ENCODE measurements at regions not wholly inside any gene's neighbourhood (a gene's known extent, or its start where the extent isn't known, plus 50 kb on each side); places are given as distances from the start of the nearest gene placed in this dataset.
"Not testable (repeated sequence)": the region's sequence is repeated elsewhere in the genome, so short reads cannot be mapped to it uniquely, and the experiment has no call there.

- ATAC-seq (no peak), DNase-seq (no peak)
- intact Hi-C loops (cut with DNase I): no loop called here
These were observed 445.5 kb downstream of the EFNB2 start for GRCh38 chr13:106090001-106090400.

DNA sequence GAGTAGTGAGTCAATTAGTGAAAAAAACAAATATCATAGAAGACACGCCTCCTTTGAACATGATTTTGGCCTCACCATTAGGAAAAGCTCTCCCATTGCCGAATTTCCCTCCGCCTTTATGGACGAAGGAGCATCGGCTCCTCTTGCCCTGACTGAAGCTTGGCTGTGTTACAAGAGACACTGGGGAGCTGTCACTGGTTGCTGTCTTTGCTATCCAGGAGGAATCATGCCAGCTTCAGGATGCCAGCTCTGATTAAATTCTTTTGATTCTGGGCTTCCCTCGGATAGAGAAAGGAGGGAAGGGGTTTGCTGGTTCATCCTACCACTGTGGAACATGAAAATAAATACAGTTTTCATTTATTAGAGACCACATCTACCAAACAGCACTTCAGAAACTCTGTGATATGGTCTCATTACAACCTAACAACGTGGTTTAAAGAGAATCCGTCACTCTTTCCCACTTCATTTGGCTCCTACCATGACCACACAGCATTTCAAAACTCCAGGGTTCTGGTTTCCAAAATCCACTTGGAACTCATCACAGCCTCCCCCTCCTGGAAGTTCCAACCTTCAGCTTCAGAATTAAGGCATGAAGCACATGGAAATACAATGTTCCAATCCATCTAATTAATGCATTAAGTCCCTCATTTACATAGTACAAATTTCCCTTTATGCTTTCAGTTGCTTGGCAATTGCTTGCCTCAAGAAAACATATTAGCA is 446.0 kb downstream of the EFNB2 start:
- no peak for ATAC-seq

DNA sequence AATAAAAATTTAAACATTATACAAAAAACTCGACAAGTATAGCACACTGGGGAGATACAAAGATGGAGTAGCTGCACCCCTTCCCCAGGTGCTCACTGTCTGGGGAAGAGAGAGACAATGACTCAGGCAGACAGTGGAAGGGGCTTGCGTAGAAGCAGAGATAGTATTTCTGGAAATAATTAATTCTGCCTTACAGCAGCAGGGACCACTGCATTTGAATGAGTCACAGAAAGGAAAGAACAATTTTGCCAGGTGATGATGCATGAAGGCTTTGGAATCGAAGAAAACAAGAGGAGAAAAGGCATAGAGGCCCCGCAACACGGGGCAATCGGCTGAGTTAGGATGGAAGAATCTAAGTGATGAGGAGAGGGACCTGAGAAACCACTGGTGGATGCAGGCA is 447.4 kb downstream of the EFNB2 start:
- DNase-seq: no peak
- no peak for ATAC-seq
- intact Hi-C loops (cut with DNase I): loop anchor here in 1 of 2 donors (10.0 kb wide), 1 partner anchor 447 kb away; the partner anchor contains the start of gene EFNB2

More for the DNA sequence above, 446.0 kb downstream of the EFNB2 start:
- intact Hi-C loops (cut with DNase I): loop anchor here in 1 of 2 donors (10.0 kb wide), 1 partner anchor 445 kb away; the partner anchor contains the start of gene EFNB2
- DNase-seq: no peak

DNA sequence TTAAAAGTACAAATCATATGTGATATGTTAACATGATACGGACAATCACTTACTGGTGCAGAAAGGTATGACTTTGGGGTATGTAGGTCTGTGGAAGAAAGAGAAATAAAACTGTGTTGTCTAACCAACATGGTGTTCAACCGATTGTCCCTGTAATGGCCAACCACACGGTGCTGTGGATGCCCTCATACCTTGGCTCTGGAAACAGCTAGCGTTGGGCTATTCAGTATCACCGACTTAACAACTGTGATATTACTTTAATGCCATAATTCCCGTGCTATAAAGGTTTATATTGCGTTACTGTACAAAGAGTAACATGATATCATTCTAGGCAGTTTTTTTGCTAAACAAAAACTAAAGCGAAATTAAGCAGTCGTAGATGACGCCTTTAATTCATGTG is 448.3 kb downstream of the EFNB2 start:
- intact Hi-C loops (cut with DNase I): loop anchor here in 1 of 2 donors (10.0 kb wide), 1 partner anchor 448 kb away; the partner anchor contains the start of gene EFNB2
- ATAC-seq: no peak
- DNase-seq: no peak

- intact Hi-C loops (cut with DNase I): loop anchor here in 1 of 2 donors (10.0 kb wide), 1 partner anchor 451 kb away; the partner anchor contains the start of gene EFNB2
- ATAC-seq: peak in 1 of 2 donors; percentile 32
- no peak for DNase-seq
These were observed 451.7 kb downstream of the EFNB2 start for GRCh38 chr13:106083620-106084350.

DNA sequence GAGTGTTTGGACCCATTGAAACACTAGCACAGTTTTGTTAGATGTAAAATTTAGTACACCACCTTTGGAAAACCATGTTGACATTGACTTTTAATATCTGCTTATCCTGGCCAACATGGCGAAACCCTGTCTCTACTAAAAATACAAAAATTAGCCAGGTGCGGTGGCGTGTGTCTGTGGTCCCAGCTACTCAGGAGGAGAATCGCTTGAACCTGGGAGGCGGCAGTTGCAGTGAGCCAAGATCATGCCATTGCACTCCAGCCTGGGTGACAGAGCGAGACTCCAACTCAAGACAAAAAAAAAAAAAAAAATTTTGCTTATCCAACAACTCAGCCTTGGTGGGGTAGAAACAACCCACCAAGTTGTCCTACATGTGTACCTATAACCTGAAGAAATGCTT is 454.2 kb downstream of the EFNB2 start:
- ATAC-seq, DNase-seq: not testable (repeated sequence)
- intact Hi-C loops (cut with DNase I): loop anchor here in 1 of 2 donors (10.0 kb wide), 1 partner anchor 454 kb away; the partner anchor contains the start of gene EFNB2

DNA sequence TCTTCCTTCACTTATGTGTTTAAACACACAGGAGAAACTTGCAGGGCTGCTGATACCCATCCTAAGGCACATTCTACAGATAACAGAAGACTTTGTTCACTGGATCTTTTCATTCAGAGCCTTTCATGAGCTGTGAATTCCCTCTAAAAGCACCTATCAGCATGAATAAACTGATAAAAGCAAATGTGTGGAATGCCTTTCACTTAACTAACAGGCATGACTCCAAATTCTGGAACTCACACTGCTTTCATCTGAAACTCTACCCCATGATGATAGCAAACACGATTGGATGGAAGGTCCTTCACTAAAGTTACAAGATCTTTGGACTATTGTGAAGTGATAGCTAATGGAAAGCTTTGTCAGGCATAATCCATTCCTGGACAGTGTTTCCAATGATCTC is 457.3 kb downstream of the EFNB2 start:
- DNase-seq: no peak
- intact Hi-C loops (cut with DNase I): no loop called here
- ATAC-seq: peak in 1 of 2 donors; percentile 29

- no peak for DNase-seq
- intact Hi-C loops (cut with DNase I): no loop called here
- no peak for ATAC-seq
These were observed 458.4 kb downstream of the EFNB2 start for GRCh38 chr13:106077017-106077416.

GRCh38 chr13:106072014-106072413 is 463.4 kb downstream of the EFNB2 start:
- DNase-seq (no peak), ATAC-seq (no peak)
- intact Hi-C loops (cut with DNase I): no loop called here

DNA sequence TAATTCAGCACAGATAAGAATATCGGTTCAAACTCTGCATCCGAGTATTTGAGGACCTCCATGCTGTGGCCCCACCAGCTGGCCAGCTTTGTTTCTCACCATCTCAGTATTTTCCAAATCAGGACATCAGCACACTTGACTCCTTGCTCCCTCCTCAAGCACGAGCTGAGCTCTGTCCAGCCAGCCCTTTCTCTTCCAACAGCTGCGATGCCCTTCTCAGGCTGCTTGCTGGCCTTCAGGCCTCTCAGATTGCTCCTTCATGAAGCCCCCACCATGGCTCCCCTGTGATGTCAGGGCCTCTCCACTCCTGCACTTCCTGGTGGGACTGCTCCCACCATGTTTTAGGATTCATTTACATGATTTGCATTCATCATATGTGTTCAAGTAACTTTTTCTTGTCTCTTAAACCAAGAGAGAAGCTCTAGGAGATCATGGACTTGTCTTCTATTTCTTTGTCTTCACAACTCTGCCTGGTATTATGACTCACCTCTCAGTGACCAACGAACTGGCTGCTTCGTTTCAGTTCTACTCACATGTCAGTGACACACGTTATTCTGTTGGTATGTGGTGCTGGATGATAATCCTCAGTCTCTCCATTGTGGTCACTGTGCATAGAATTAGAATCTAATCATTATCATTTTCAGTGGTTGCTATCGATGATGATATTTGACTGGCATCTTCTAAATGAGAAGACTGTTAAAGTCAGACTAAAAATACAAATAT is 471.7 kb downstream of the EFNB2 start:
- DNase-seq (no peak), ATAC-seq (no peak)
- intact Hi-C loops (cut with DNase I): no loop called here

DNA sequence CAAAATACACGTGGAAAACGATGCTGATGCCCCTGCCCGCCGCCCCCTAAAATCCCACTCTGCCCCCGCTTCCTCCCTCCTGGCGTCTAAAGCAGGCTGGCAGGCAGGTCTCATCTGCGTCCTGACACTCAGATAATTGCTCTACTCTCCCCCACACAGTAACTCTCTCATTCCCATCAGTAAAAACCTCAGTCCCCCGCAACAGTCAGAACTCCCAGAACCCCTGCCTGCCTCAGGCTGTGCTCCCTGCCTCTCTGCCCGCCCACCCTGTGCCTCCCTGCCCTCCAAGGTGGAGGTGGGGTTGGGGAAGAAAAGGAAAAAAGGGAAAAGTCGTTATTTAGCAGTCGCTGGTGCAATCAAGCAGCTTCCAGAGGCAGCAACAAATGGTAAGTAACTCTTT is 473.7 kb downstream of the EFNB2 start:
- intact Hi-C loops (cut with DNase I): no loop called here
- ATAC-seq (no peak), DNase-seq (no peak)

DNA sequence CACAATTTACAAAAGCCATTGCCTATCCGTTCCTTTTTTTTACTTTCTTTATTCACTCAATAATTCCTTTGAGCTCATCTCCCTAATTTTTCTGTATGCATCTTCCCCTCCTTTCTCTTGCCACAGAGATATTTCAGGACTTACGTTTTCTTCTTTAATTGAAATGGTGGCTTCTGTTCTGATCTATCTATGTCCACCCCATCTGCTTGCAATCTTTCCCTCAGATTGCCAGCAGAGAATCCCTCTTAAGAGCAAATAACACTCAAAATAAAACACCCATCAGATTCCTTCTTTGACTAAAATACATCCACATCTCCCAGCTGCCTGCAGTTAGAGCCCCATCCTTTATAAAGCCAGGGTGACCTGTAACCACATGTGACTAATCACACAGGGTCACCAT is 478.6 kb downstream of the EFNB2 start:
- intact Hi-C loops (cut with DNase I): no loop called here
- no peak for DNase-seq
- no peak for ATAC-seq

GRCh38 chr13:106052200-106052767 is 483.2 kb downstream of the EFNB2 start:
- intact Hi-C loops (cut with DNase I): no loop called here
- DNase-seq (no peak), ATAC-seq (no peak)

DNA sequence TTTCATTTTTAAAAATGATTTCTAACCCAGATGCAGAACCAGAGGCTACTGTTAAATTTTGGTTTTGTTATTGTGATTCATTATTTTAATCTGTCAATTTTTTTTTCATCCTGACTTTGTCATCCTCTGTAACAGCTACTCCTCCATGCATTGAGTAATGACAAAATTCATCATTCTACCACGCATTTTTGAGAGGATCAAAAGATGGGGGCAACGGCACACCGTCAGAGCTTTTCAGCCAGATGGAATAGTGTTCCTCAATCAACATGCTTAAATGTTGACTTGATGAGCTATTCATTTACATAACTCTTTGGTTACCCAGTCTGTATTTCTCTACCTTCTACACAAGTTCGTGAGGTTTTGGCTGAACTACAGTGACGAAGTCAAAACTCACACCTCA is 486.3 kb downstream of the EFNB2 start:
- DNase-seq (no peak), ATAC-seq (no peak)
- intact Hi-C loops (cut with DNase I): no loop called here

GRCh38 chr13:106048386-106048785 is 487.1 kb downstream of the EFNB2 start:
- no peak for ATAC-seq
- no peak for DNase-seq
- intact Hi-C loops (cut with DNase I): no loop called here

GRCh38 chr13:106047859-106048258 is 487.6 kb downstream of the EFNB2 start:
- DNase-seq (no peak), ATAC-seq (no peak)
- intact Hi-C loops (cut with DNase I): no loop called here

- ATAC-seq: no peak
- no peak for DNase-seq
- intact Hi-C loops (cut with DNase I): no loop called here
These were observed 492.4 kb downstream of the EFNB2 start for GRCh38 chr13:106042996-106043581.

- DNase-seq (no peak), ATAC-seq (no peak)
- intact Hi-C loops (cut with DNase I): no loop called here
These were observed 494.0 kb downstream of the EFNB2 start for GRCh38 chr13:106041445-106041844.

DNA sequence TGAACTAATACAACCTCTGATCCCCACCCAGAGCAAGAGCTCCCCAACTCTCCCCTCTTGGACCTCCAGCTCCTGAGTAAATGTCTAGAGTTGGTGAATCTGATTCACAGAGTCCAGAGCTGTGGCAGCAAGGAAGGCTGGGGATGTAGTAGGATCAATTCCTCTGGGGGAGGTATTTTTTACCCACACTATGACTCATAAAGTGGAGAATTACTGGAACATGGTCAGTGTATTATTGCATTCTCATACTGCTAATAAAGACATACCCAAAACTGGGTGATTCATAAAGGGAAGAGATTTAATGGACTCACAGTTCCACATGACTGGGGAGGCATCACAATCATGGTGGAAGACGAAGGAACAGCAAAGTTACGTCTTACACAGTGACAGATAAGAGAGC is 496.7 kb downstream of the EFNB2 start:
- ATAC-seq: no peak
- no peak for DNase-seq
- intact Hi-C loops (cut with DNase I): no loop called here

All from left cardiac atrium (tissue), 4 donors.